Fibroblast of pulmonary artery (primary cell): ENCODE measurements at regions not wholly inside any gene's neighbourhood (a gene's known extent, or its start where the extent isn't known, plus 50 kb on each side); places are given as distances from the start of the nearest gene placed in this dataset.

Experiments used
- DNase-seq: peaks from one replicate; pipeline ENCODE4 v3.0.0-alpha.2; 2010; ENCODE audit warnings: low read depth
- H3K4me3 ChIP-seq: replicated peaks from 2 replicates; pipeline ENCODE4 v1.5.1; 2011; ENCODE audit warnings: low read depth, mild to moderate bottlenecking, control low read depth, low read length, moderate library complexity
- CTCF ChIP-seq: IDR thresholded peaks from 2 replicates; pipeline ENCODE4 v1.5.1; 2011; ENCODE audit warnings: mild to moderate bottlenecking, control low read depth, low read length, inconsistent platforms; ENCODE audit errors: missing control alignments

GRCh38 chr10:131706952-131707351, 193.9 kb upstream of the PPP2R2D start:
- H3K4me3 ChIP-seq, result no peak overlapping the region
- no peak for TF ChIP-seq CTCF
- DNase-seq, result no peak

DNA sequence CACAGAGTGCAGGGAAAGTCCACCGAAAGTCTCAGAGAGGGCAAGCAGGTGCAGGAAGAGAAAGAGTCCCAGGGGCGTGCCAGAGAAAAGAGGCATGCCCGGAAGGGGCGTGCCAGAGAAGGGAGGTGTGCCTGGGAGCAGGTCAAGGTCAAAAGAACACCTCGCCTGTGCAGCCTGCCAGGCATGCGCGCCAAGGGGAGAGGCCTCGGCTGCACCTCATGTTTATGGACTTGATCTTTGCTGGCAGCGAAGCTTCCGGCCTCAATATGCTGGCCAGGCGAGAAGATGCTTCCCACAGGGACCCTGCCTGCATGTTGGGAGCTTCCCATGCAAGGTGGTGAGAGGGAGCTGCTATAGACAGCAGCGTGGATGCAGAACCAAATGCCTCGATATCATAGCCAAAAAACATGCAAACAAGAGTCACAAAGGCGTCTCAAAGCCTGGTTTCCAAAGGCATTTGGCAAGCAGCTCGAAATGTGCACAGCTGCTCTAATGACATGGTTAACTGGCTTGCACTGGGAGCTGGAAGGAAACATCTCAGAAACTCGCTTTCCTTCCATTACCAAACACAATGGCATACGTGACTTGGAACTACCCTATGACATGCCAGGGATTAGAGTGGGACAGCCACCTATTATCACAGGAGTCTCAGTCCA, 192.5 kb upstream of the PPP2R2D start:
- TF ChIP-seq CTCF, result no peak

DNA sequence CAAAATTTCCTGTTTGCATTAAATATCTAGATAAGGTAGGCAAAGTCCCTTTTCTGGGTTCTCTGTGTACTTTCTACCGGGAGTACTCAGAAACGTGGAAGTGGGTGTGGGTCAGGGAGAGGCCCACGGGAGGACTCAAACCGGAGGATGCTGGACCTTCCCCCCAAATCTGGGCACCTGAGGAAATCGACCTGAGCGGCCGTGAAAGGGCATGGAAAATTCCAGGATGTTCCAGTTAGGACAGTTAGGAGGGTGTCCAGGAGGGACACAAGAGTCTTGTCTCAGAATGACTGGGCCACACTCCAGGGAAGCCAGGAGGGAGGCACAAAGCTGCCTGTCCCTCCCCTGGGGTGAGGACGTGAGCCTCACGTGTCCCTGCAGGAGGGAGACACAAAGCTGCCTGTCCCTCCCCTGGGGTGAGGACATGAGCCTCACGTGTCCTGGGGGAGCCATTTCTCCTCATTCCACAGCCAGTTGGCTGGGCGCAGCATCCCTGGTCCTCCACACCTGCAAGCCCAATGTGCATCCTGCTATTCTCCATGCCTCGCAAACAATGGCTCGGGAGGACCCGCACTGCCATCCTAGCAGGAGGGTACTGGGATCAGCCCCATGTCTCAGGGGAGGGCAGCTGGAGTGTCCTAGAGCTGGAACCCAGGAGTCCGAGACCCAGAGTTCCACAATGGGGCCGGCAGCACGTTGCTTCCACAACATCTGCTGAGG, 190.5 kb upstream of the PPP2R2D start:
- TF ChIP-seq CTCF, result no peak
- H3K4me3 ChIP-seq, result no peak overlapping the region
- no peak for DNase-seq

More for the DNA sequence above, 192.5 kb upstream of the PPP2R2D start:
- no peak overlapping the region for H3K4me3 ChIP-seq
- no peak for DNase-seq

- DNase-seq, result no peak
- no peak overlapping the region for H3K4me3 ChIP-seq
- TF ChIP-seq CTCF, result no peak
These were observed 178.7 kb upstream of the PPP2R2D start for GRCh38 chr10:131722121-131722520.

DNA sequence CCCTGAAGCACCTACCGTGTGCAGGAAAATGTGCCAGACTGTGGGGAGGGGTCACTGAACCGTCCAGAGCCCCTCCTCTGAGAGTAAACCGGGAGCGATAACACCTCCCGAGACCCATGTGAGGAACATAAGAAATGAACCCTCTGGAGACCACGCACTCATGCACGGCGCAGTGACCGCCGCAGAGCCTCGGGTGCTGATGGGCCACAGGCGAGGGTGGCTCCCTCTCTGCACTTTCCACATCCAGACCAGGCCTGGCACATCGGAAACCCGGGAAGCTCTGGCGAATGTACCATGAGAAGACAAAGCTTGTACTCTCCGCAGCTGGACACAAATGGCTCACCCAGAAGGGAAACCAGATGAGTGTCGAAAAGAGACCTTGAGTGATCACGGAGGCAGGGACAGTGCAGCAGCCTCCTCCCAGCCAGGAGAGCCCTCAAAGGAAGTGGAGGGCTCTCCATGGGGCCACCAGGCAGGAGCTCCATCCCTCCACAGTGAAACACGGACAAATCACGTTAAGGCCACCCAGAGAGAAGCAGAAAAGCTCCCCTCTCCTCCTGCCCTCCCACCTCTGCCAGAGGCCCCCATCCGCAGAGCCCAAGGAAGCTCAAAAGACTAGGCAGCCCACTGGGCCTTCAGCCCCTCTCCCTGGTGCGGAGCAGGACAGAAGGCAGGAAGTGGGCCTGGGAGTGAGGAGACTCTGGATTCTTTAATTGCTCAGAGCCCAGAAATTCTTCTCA, 178.1 kb upstream of the PPP2R2D start:
- no peak overlapping the region for H3K4me3 ChIP-seq
- no peak for DNase-seq
- TF ChIP-seq CTCF, result no peak

- no peak for DNase-seq
- H3K4me3 ChIP-seq, result no peak overlapping the region
- TF ChIP-seq CTCF, result no peak
These were observed 177.3 kb upstream of the PPP2R2D start for GRCh38 chr10:131723297-131724168.
